Adrenal gland (tissue), 5 donors: ENCODE measurements at regions not wholly inside any gene's neighbourhood (a gene's known extent, or its start where the extent isn't known, plus 50 kb on each side); places are given as distances from the start of the nearest gene placed in this dataset.

Source experiments
- CTCF ChIP-seq, 6 experiments: fragments of 450-650 bp in 4 of 6; fragments of 200-600 bp in 2 of 6; sonication (generic) in 1 of 6; IDR thresholded peaks; 1 replicate in 5 of 6; 2 replicates in 1 of 6; pipeline versions ENCODE4 v1.5.1 to v1.8.0; 2016 to 2021; ENCODE audit warnings: antibody characterized with exemption in 6 of 6, mild to moderate bottlenecking in 2 of 6, moderate library complexity in 1 of 6
- POLR2A ChIP-seq, 2 donors: fragments of 450-650 bp; IDR thresholded peaks; one replicate each; pipeline ENCODE4 v1.6.1; 2017; ENCODE audit warnings: antibody characterized with exemption in 2 of 2, mild to moderate bottlenecking in 2 of 2, moderate library complexity in 1 of 2
- donor health status: DM: no; HTN: no; CAD: no.

GRCh38 chr20:60239956-60240355 lies 281.7 kb downstream of the CDH26 start:
- TF ChIP-seq CTCF (IDR thresholded peaks at IDR 0.05) (no peak), POLR2A (IDR thresholded peaks at IDR 0.05) (no peak)
